Femur (tissue), 1 donor: ENCODE measurements at regions not wholly inside any gene's neighbourhood (a gene's known extent, or its start where the extent isn't known, plus 50 kb on each side); places are given as distances from the start of the nearest gene placed in this dataset.
A peak's percentile ranks its signal among the peaks of the same experiment; 100 is the strongest.

Source experiments
- DNase-seq: peaks from one replicate; pipeline ENCODE4 v3.0.0-alpha.2; 2017

- no peak for DNase-seq
Observed at GRCh38 chr21:41606706-41607105, 98.7 kb upstream of the TMPRSS2 start.

GRCh38 chr21:41605934-41606285, 98.0 kb upstream of the TMPRSS2 start:
- DNase-seq = no peak

DNA sequence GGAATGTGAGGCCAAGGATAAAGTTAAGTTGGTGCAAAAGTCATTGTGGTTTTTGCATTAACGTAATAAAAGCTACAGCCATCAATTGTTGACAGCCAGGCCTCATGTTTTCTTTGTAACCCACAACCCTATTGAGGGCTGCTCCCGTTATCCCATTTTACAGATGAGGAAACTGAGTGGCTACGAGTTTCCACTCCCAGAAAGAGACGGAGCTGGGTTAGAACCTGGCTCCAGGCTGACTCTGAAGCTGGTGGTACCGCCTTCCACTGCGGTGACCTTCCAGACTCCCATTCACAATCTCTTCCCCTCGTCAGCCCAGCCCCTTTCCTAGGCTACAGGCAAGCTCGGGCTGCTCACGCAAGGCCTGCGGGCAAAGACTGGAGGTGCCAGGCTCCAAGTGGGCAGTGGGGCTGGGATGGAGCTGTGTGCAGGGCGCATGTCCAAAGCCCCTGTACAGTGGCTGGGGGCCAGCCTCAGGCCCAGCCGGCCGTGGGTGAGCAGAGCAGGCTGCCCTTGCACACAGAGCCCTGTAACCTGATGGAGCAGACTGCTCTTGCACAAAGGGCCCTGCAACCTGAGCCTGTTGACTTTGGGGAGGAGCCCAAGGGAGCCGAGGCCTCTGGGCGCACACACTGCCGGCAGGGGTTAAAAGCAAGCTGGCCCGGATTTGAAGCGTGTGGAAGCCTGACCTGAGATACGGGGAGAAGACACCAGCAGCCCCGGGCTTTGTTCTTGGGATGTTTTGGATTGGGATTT, 97.4 kb upstream of the TMPRSS2 start:
- no peak for DNase-seq

- DNase-seq = no peak
Observed at GRCh38 chr21:41604583-41605041, 96.7 kb upstream of the TMPRSS2 start.

- no peak for DNase-seq
Observed at GRCh38 chr21:41603476-41603875, 95.5 kb upstream of the TMPRSS2 start.

GRCh38 chr21:41602531-41602930, 94.6 kb upstream of the TMPRSS2 start:
- DNase-seq = no peak

DNA sequence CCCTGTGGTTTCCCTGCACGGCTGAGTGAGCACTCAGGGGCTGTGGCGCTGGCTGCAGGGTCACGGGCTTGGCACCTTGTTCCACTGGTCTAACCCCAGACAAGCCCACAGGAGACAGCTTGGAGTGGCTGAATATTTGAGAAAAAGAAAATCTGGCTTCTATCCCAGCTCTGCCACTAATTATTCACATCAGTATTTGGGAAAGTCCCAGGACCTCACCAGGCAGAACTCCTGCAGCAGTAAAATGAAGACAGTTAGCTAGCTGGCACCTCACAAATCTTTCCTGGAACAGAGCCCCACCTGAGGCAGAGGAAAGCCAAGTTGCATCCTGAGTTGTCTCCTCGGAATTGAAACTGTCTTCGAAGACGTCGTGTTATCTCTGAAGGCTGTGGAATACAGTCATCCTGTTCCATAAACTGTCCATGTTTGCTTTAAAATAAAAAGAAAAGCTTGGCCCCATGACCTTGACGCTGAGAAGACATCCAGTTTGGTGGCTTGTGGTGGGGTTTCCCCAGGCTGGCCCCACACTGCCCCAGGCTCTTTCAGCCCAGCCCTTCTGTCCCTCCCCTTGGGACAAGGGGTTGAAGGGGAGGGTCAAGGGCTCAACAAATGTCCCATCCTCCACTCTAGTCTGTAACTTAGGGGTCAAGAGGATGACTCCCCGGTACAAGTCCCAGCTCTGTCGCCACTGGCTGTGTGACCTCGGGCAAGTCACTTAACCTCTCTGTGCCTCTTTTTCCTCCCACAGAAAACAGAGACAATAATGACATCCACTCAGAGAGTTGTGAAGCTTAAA, 93.8 kb upstream of the TMPRSS2 start:
- DNase-seq = peak; percentile 41

DNA sequence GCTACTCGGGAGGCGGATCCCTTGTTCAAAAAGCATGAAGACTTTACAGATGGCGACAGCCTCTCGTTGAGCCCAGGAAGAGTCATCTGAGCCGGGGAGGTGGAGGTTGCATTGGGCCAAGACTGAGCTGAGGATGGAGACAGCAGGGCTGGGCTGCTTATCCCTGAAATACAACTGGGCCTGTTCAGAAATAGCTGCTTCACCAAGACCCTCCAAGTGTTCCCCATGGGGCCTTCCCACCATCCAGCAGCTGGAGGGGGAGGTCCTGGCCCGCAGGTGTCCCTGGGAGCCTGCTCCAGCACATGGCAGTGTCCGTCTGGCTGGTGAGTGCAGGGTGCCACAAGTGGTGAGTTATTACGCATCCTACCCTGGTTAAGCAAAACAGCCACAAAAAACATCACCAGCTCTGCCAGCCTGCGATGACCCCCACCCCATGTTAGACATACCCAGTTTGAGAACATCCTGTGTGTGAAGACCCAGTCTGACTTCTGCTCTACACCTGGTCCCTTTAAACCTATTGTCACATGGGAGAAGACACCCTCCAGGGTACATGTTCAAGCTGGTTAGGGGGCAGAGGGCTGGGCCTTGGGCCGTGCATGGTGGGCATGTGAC, 93.1 kb upstream of the TMPRSS2 start:
- DNase-seq = peak; percentile 16

DNA sequence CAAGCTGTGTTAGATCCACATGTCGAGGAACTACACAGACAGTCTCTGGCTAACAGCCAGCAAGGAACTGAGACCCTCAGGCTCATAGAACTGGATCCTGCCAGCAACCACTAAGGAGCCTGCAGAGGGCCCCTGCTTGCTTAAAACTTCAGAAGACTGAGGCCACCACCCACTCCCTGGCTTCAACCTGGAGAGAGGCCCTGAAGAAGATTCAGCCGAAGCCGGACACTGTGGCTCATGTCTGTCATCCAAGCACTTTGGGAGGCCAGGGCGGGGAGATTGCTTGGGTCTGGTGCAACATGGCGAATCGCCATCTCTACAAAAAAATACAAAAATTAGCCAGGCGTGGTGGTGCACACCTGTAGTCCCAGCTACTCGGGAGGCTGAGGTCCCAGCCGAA, 92.6 kb upstream of the TMPRSS2 start:
- DNase-seq = peak; percentile 18

DNA sequence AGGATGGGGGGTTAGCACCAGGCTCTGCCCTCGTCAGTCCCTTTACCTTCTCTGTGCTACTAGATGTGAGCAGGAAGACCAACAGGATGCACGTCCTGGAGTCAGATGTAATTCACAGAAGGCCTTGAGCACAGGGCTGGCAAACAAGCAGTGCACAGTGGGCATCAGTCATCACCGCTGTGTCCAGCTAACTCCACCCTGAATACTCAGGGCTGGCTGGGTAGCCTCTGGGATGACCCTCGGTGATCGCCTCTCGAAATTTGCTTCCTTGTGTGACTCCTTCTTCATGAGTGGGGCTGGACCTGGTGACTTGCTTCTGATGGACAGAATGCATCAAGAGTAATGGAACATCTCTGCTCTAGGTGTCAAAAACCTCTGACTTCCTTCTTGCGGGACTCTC, 92.2 kb upstream of the TMPRSS2 start:
- DNase-seq = peak; percentile 7

DNA sequence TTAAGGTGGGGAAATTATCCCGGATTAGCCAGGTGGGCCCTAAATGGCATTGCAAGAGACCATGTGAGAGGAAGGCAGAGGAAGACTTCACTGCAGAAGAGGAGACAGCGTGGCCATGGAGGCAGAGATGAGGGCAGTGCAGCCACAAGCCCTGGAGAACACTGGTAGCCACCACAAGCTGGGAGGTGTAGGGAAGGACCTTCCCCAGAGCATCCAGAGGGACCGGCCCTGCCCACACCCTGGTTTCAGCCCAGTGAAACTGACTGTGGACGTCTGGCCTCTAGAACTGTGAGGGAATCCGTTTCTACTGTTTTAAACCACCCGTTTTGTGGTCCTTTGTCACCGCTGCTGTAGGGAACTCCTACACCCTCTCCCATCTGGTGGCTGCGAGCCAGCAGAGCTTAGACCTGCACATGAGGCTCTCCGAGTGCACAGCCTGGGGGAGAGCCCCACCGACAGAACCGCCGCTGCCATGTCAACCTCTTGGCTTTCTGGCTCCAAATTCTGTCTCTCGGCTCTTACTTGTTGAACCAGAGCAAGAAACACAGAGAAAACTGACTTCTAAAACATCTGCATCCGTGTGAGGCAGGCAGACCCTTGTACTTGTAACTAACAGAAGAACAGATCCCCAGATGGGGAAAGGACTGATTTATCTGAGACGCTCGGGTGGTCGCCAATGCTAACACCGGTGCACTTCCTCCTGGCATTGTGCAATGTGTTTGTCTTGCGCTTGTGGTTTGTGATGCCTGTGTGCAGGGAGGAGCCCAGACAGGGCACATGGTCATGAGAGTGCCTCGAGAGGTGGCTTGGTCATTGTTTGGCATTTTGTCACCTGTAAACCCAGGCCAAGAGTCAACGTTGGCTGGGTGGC, 90.8 kb upstream of the TMPRSS2 start:
- DNase-seq = peak; percentile 10

DNA sequence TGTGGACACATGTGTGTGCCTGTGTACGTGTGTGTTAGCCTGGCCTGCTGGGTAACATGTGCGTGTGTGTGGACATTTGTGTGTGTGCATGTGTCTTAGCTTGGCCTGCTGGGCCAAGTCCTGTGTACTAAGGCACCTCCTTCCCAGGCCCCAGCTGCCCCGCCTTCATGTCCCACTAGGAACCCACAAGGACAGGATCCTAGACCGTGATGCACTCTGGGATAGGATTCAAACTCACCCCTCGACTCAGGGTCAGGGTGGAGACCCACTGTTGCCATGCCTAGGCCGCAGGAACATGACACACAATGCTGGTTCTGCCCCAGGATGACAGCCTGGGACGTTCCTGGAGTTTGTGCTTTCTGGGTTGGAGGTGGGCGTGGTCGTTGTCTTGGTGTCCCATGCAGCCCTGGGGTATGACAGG, 89.9 kb upstream of the TMPRSS2 start:
- DNase-seq = no peak

- no peak for DNase-seq
Observed at GRCh38 chr21:41597227-41597626, 89.3 kb upstream of the TMPRSS2 start.

DNA sequence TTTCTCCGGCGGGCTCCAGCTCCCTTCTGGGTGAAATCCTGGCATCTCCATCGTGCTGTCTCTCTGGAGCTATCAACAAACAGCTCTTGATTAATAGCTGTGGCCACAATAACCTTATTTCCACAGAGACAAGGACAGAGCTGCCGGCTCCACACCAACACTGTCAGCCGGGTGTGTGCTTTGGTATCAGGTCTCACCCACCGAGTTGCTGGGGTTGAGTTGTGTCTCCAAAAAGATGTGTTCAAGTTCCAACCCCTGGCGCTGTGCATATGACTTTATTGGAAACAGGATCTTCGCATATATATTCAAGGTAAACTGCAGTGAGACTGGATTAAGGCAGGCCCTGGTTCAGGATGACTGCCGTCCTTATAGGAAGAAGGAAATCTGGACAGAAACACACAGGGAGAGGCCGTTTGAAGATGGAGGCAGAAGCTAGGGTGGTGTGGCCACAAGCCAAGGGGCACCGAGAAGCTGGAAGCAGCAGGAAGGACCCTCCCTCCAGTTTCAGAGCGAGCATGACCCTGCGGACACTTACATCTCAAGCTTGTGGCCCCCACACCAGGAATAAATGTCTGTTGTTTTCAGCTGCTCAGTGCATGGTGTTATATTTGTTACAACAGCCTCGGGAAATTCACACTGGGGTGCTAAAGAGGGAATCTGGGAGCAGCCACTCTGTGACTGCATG, 88.4 kb upstream of the TMPRSS2 start:
- DNase-seq = no peak

GRCh38 chr21:41594268-41594667, 86.3 kb upstream of the TMPRSS2 start:
- DNase-seq = no peak

- DNase-seq = no peak
Observed at GRCh38 chr21:41593760-41594138, 85.8 kb upstream of the TMPRSS2 start.

DNA sequence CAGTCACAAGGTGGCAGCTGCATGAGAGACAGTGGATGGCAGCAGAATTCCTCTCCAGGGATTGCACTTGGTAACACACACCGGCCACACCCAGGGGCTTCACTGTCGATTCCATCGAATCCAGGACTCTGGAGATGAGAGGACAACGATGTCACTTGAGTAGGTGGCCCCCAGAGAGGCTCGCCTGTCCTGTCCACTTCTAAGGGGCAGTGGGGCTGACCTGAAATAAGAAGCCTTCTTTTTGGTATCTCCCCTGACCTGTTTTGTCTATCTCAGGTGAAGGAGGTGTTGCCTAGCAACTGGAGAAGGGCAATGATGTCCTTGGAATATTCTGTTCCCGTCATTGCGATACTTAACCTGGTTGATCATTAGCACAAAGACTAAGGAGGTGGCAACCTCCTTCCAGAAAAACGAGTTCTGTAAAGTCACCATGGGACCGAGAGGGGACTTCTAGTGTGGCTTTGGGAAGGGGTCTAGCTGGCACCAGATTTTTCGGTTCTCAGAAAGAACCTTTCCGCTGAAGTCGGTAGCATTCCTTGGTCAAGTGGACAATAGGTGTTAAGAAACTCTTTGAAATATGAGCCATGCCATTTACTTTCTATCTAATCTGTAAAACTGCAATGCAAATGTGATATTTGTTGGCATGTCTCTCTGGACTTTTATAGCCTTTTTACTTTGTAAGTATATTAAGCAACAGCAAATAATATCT, 85.2 kb upstream of the TMPRSS2 start:
- no peak for DNase-seq

- DNase-seq = no peak
Observed at GRCh38 chr21:41589620-41590175, 81.7 kb upstream of the TMPRSS2 start.

DNA sequence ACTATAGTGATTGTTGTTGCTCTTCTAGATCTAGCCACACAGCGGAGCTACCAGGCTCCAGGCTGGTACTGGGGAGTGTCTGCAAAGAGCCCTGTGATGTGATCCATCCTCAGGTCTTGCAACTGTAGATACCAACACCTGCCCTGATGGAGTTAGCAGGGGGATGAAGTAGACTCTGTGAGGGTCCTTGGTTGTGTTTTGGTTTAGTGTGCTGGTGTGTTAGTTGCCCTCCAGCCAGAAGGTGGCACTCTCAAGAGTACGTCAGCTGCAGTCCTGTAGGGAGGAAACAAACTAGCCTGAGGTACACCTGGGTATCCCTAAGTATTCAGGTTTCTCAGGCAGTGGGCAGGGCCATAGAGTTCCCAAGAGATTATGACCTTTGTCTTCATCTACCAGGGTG, 81.2 kb upstream of the TMPRSS2 start:
- no peak for DNase-seq

GRCh38 chr21:41585199-41585994, 77.4 kb upstream of the TMPRSS2 start:
- peak; percentile 3 for DNase-seq
